GM23248 (cell line): ENCODE measurements at regions not wholly inside any gene's neighbourhood (a gene's known extent, or its start where the extent isn't known, plus 50 kb on each side); places are given as distances from the start of the nearest gene placed in this dataset.
"Not testable (repeated sequence)": the region's sequence is repeated elsewhere in the genome, so short reads cannot be mapped to it uniquely, and the experiment has no call there.

Experiments
- DNase-seq: peaks from one replicate; pipeline ENCODE4 v3.0.0-alpha.2; 2015
- H2AFZ ChIP-seq: fragments of 200-600 bp; sonication (generic); 2 replicates; pipeline ENCODE4 v1.6.1; 2016; ENCODE audit warnings: antibody characterized with exemption
- H3F3A ChIP-seq: fragments of 200-600 bp; sonication (generic); 2 replicates; pipeline ENCODE4 v1.6.1; 2016; ENCODE audit warnings: mild to moderate bottlenecking, antibody characterized with exemption, mixed run types; ENCODE audit not compliant: insufficient read depth
- H3K27ac ChIP-seq: fragments of 200-600 bp; sonication (generic); 2 replicates; pipeline ENCODE4 v1.5.1; 2016; ENCODE audit warnings: mild to moderate bottlenecking
- H3K27me3 ChIP-seq: fragments of 200-600 bp; sonication (generic); replicated peaks from 2 replicates; pipeline ENCODE4 v1.6.1; 2016; ENCODE audit warnings: mild to moderate bottlenecking; ENCODE audit not compliant: insufficient read depth
- H3K36me3 ChIP-seq: fragments of 200-600 bp; sonication (generic); 2 replicates; pipeline ENCODE4 v1.6.1; 2016; ENCODE audit warnings: low read depth, mild to moderate bottlenecking
- H3K4me1 ChIP-seq: fragments of 200-600 bp; sonication (generic); 2 replicates; pipeline ENCODE4 v1.6.1; 2016; ENCODE audit warnings: mild to moderate bottlenecking; ENCODE audit not compliant: insufficient read depth
- H3K4me2 ChIP-seq: fragments of 200-600 bp; sonication (generic); one replicate; pipeline ENCODE4 v1.6.1; 2016; ENCODE audit warnings: mild to moderate bottlenecking; ENCODE audit not compliant: unreplicated experiment
- H3K4me3 ChIP-seq: fragments of 200-600 bp; sonication (generic); 2 replicates; pipeline ENCODE4 v1.5.1; 2016; ENCODE audit warnings: mild to moderate bottlenecking
- H3K79me2 ChIP-seq: fragments of 200-600 bp; sonication (generic); 2 replicates; pipeline ENCODE4 v1.6.1; 2016; ENCODE audit warnings: mild to moderate bottlenecking; ENCODE audit not compliant: insufficient read depth
- H3K9ac ChIP-seq: fragments of 200-600 bp; sonication (generic); 2 replicates; pipeline ENCODE4 v1.6.1; 2016; ENCODE audit warnings: mild to moderate bottlenecking
- H3K9me2 ChIP-seq: fragments of 200-600 bp; sonication (generic); 2 replicates; pipeline ENCODE4 v1.6.1; 2016; ENCODE audit warnings: mixed run types, mild to moderate bottlenecking, moderate library complexity; ENCODE audit not compliant: insufficient read depth
- H3K9me3 ChIP-seq: fragments of 200-600 bp; sonication (generic); one replicate; pipeline ENCODE4 v1.6.1; 2017; ENCODE audit warnings: low read depth
- H4K20me1 ChIP-seq: fragments of 200-600 bp; sonication (generic); 2 replicates; pipeline ENCODE4 v1.6.0; 2016; ENCODE audit not compliant: insufficient read depth
- WGBS, 2 experiments: methylation state at CpG; one replicate each; pipeline ENCODE4 v1.1.6; 2015 to 2017; ENCODE audit warnings: low lambda C conversion rate in 2 of 2, low coverage in 1 of 2; ENCODE audit errors: missing lambda C conversion rate in 2 of 2; 5-methylcytosine and 5-hydroxymethylcytosine counted together
- in situ Hi-C: fragments of 300-500 bp; cut with MboI; formaldehyde crosslinking; loops from 2 replicates; pipeline ENCODE4 v1.15.0; 2020

GRCh38 chr1:98811-99210 is 352.7 kb downstream of the OR4F29 start:
- H3K4me2 ChIP-seq, H3K4me1 ChIP-seq, H3K79me2 ChIP-seq, H3K9ac ChIP-seq, H3K4me3 ChIP-seq, H2AFZ ChIP-seq, in situ Hi-C loops, H3K27me3 ChIP-seq, H3K9me2 ChIP-seq, H3K9me3 ChIP-seq, H3K36me3 ChIP-seq, H4K20me1 ChIP-seq, DNase-seq, H3F3A ChIP-seq, H3K27ac ChIP-seq: not testable (repeated sequence)
- WGBS, 2 experiments: no CpG with 5 or more reads among the region's 1 CpG

GRCh38 chr1:91279-91678 is 360.2 kb downstream of the OR4F29 start:
- H3K9ac ChIP-seq, H3K4me1 ChIP-seq, H3K27me3 ChIP-seq, H3K9me2 ChIP-seq, H3K79me2 ChIP-seq, DNase-seq, H2AFZ ChIP-seq, H3K9me3 ChIP-seq, H3K36me3 ChIP-seq, H3F3A ChIP-seq, H4K20me1 ChIP-seq, H3K27ac ChIP-seq, in situ Hi-C loops, H3K4me3 ChIP-seq, H3K4me2 ChIP-seq: not testable (repeated sequence)
- WGBS, 2 experiments: no CpG with 5 or more reads among the region's 4 CpGs

GRCh38 chr1:88110-88509 is 363.4 kb downstream of the OR4F29 start:
- H2AFZ ChIP-seq, H3K4me2 ChIP-seq, H3K9me3 ChIP-seq, H3K27ac ChIP-seq, H3K4me3 ChIP-seq, H3K4me1 ChIP-seq, H3F3A ChIP-seq, H3K79me2 ChIP-seq, DNase-seq, H4K20me1 ChIP-seq, H3K36me3 ChIP-seq, H3K9ac ChIP-seq, H3K9me2 ChIP-seq, in situ Hi-C loops: not testable (repeated sequence)
- peaks cover 11% of the 10 kb centered on the region; the same call in 1 of the 2 replicates for H3K27me3 ChIP-seq
- 47 to 54% methylated on average over 6 to 7 of the region's 9 CpGs for WGBS, 2 experiments

GRCh38 chr1:79152-79551 is 372.3 kb downstream of the OR4F29 start:
- H3F3A ChIP-seq, H3K9ac ChIP-seq, H3K27ac ChIP-seq, H3K4me3 ChIP-seq, H3K27me3 ChIP-seq, H3K9me3 ChIP-seq, H3K4me1 ChIP-seq, H3K36me3 ChIP-seq, H3K79me2 ChIP-seq, H3K4me2 ChIP-seq, H4K20me1 ChIP-seq, DNase-seq, H3K9me2 ChIP-seq, H2AFZ ChIP-seq, in situ Hi-C loops: not testable (repeated sequence)
- WGBS, 2 experiments: 37 to 40% methylated on average over 3 of the region's 3 CpGs

GRCh38 chr1:65119-65518 is 386.4 kb downstream of the OR4F29 start, which contains the start of gene OR4F5:
OR4F5 (plus strand) TSS chr1:65419.
- H3F3A ChIP-seq, H3K4me3 ChIP-seq, H4K20me1 ChIP-seq, H3K79me2 ChIP-seq, DNase-seq, in situ Hi-C loops, H3K9me2 ChIP-seq, H2AFZ ChIP-seq, H3K4me2 ChIP-seq, H3K27ac ChIP-seq, H3K27me3 ChIP-seq, H3K4me1 ChIP-seq, H3K9ac ChIP-seq, H3K9me3 ChIP-seq, H3K36me3 ChIP-seq: not testable (repeated sequence)
- no CpG with 5 or more reads among the region's 2 CpGs for WGBS, 2 experiments

GRCh38 chr1:56014-56531 is 395.4 kb downstream of the OR4F29 start:
- H3K4me3 ChIP-seq, H2AFZ ChIP-seq, H3F3A ChIP-seq, H3K4me2 ChIP-seq, H3K36me3 ChIP-seq, H3K9me3 ChIP-seq, H3K79me2 ChIP-seq, H3K4me1 ChIP-seq, H3K27me3 ChIP-seq, in situ Hi-C loops, H3K27ac ChIP-seq, H4K20me1 ChIP-seq, H3K9me2 ChIP-seq, DNase-seq, H3K9ac ChIP-seq: not testable (repeated sequence)
- WGBS, 2 experiments: 19 to 34% methylated on average over 3 of the region's 3 CpGs

GRCh38 chr1:53182-53581 is 398.3 kb downstream of the OR4F29 start:
- H3K9me3 ChIP-seq, H3K36me3 ChIP-seq, DNase-seq, H2AFZ ChIP-seq, H3K4me2 ChIP-seq, H3K79me2 ChIP-seq, H3K27me3 ChIP-seq, H3K4me3 ChIP-seq, H3K9ac ChIP-seq, H3F3A ChIP-seq, H3K27ac ChIP-seq, H3K4me1 ChIP-seq, H4K20me1 ChIP-seq, in situ Hi-C loops, H3K9me2 ChIP-seq: not testable (repeated sequence)
- 20 to 55% methylated on average over 1 of the region's 1 CpG for WGBS, 2 experiments

GRCh38 chr1:41965-42466 is 409.5 kb downstream of the OR4F29 start:
- H3K36me3 ChIP-seq, H2AFZ ChIP-seq, DNase-seq, H3K27ac ChIP-seq, H4K20me1 ChIP-seq, H3K4me2 ChIP-seq, H3K79me2 ChIP-seq, in situ Hi-C loops, H3F3A ChIP-seq, H3K9ac ChIP-seq, H3K9me3 ChIP-seq, H3K9me2 ChIP-seq, H3K4me1 ChIP-seq, H3K27me3 ChIP-seq, H3K4me3 ChIP-seq: not testable (repeated sequence)
- no CpG with 5 or more reads among the region's 2 CpGs for WGBS, 2 experiments
